Progenitor cell of endocrine pancreas (in vitro differentiated cells): ENCODE measurements at regions not wholly inside any gene's neighbourhood (a gene's known extent, or its start where the extent isn't known, plus 50 kb on each side); places are given as distances from the start of the nearest gene placed in this dataset.

ENCODE experiments used
- DNase-seq: peaks from one replicate; pipeline ENCODE4 v3.0.0; 2021; ENCODE audit warnings: low spot score; ENCODE audit not compliant: unreplicated experiment
- H3K27ac Mint-ChIP-seq: 2 replicates; pipeline ENCODE4 v1.8.0; 2021; ENCODE audit warnings: mild to moderate bottlenecking, moderate library complexity, mixed read lengths
- H3K27me3 Mint-ChIP-seq: 2 replicates; pipeline ENCODE4 v1.8.0; 2021; ENCODE audit warnings: mixed read lengths
- H3K36me3 Mint-ChIP-seq: 2 replicates; pipeline ENCODE4 v1.8.0; 2022; ENCODE audit warnings: mixed read lengths; ENCODE audit not compliant: insufficient read depth
- H3K4me1 Mint-ChIP-seq: 2 replicates; pipeline ENCODE4 v1.8.0; 2021; ENCODE audit warnings: low read depth, mixed read lengths
- H3K4me3 Mint-ChIP-seq: 2 replicates; pipeline ENCODE4 v1.8.0; 2021; ENCODE audit warnings: low read depth, mild to moderate bottlenecking, moderate library complexity, mixed read lengths
- H3K9me3 Mint-ChIP-seq: 2 replicates; pipeline ENCODE4 v1.8.0; 2021; ENCODE audit warnings: low read depth, mixed read lengths
- TF ChIP-seq, protein P1 (sequence below): fragments of 200-600 bp; sonication (generic); IDR thresholded peaks from one replicate; pipeline ENCODE4 v1.5.0; 2021; ENCODE audit warnings: antibody characterized with exemption, mild to moderate bottlenecking; ENCODE audit not compliant: unreplicated experiment

DNA sequence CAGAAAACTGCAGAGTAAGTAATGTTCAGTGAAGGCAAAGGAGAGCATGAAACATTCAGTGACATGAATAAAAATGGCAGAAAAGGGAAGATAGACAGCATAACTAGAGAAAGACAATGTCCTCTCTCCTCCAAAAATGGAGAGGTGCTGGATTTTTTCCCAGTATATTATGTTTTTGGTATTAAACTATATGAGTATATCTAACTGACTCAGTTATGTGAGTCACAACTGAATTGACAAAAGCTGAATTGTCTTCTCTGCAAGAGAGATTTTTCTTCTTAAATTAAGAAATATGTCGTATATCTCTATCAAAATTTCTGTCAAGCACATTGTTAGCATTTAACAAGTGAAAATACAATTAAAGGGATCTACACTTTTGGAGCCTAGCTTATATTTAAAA, 375.1 kb downstream of the CHSY3 start:
- Mint-ChIP-seq H3K4me1 (no peaks in the 10 kb centered on the region), H3K4me3 (no peak overlapping the region), H3K9me3 (peaks cover 2% of the 10 kb centered on the region), H3K27me3 (no peaks in the 10 kb centered on the region), H3K36me3 (no peaks in the 10 kb centered on the region), H3K27ac (no peak overlapping the region)
- no peak for DNase-seq
- TF ChIP-seq, protein P1, sequence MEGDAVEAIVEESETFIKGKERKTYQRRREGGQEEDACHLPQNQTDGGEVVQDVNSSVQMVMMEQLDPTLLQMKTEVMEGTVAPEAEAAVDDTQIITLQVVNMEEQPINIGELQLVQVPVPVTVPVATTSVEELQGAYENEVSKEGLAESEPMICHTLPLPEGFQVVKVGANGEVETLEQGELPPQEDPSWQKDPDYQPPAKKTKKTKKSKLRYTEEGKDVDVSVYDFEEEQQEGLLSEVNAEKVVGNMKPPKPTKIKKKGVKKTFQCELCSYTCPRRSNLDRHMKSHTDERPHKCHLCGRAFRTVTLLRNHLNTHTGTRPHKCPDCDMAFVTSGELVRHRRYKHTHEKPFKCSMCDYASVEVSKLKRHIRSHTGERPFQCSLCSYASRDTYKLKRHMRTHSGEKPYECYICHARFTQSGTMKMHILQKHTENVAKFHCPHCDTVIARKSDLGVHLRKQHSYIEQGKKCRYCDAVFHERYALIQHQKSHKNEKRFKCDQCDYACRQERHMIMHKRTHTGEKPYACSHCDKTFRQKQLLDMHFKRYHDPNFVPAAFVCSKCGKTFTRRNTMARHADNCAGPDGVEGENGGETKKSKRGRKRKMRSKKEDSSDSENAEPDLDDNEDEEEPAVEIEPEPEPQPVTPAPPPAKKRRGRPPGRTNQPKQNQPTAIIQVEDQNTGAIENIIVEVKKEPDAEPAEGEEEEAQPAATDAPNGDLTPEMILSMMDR = no peak

DNA sequence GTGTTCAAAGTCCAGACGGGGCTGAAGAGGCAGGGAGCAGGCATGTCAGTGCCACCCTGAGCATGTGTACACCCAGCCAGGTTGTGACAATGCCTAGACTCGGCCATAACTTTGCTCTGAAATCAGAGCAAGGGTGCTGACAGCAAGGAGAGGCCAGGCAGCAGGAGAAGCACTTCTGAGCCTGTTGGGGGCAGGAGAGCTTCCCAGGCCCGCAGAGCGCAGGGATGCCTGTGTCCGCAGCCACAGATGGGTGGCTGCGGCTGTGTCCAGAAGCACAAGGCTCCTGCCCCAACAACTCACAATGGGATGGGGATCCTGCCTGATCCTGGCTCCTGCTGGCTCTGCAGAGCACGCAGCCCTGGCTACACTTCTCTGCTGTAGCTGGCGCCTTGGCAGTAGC, 373.9 kb downstream of the CHSY3 start:
- no peak overlapping the region for H3K27ac Mint-ChIP-seq
- no peak for DNase-seq
- peaks cover 2% of the 10 kb centered on the region for H3K9me3 Mint-ChIP-seq
- no peak overlapping the region for H3K4me3 Mint-ChIP-seq
- H3K4me1 Mint-ChIP-seq = no peaks in the 10 kb centered on the region
- no peaks in the 10 kb centered on the region for H3K36me3 Mint-ChIP-seq
- TF ChIP-seq, protein P1 = no peak
- H3K27me3 Mint-ChIP-seq = no peaks in the 10 kb centered on the region

DNA sequence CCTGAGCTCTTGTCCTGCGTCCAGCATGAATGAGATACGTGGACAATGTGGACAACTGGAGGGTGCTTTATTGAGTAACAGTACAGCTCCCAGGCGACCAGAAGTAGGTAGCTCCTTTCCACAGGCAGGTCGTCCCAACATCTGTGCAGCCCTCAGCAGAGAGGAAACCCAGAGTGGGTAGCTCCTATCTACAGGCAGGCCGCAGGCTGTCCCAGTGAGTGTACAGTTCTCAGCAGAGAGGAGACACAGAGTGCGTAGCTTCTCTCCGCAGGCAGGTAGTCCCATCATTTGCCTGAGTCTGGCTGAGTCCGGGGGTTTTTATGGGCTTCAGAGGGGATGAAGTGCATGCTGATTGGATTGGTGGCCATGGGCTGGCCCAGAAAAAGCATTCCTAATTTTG, 373.3 kb downstream of the CHSY3 start:
- Mint-ChIP-seq H3K9me3 (peaks cover 2% of the 10 kb centered on the region), H3K4me3 (no peak overlapping the region), H3K36me3 (no peaks in the 10 kb centered on the region), H3K27ac (no peak overlapping the region), H3K4me1 (no peaks in the 10 kb centered on the region), H3K27me3 (no peaks in the 10 kb centered on the region)
- DNase-seq = no peak
- TF ChIP-seq, protein P1 = no peak

DNA sequence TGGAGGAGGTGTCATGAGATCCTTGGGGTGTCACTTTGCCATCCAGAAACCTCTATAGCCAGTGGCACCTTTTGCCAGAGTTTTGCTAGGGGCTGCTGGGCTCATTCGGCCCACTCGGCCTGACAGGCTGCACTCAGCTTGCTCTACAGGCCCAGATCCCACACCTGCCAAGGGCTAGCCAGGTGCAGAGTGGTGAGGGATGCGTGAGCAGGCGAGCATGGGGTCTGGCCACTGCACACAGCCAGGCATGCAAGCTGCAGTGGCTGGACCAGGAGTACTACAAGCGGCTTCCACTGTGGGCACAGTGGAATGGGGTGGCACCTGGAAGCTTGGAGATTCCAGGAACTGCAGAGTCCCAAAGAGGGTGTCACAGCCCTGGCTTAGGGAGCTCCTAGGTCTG, 372.7 kb downstream of the CHSY3 start:
- peaks cover 2% of the 10 kb centered on the region for H3K9me3 Mint-ChIP-seq
- H3K27ac Mint-ChIP-seq = no peak overlapping the region
- no peaks in the 10 kb centered on the region for H3K4me1 Mint-ChIP-seq
- H3K27me3 Mint-ChIP-seq = no peaks in the 10 kb centered on the region
- no peak for DNase-seq
- no peaks in the 10 kb centered on the region for H3K36me3 Mint-ChIP-seq
- TF ChIP-seq, protein P1 = no peak
- no peak overlapping the region for H3K4me3 Mint-ChIP-seq

DNA sequence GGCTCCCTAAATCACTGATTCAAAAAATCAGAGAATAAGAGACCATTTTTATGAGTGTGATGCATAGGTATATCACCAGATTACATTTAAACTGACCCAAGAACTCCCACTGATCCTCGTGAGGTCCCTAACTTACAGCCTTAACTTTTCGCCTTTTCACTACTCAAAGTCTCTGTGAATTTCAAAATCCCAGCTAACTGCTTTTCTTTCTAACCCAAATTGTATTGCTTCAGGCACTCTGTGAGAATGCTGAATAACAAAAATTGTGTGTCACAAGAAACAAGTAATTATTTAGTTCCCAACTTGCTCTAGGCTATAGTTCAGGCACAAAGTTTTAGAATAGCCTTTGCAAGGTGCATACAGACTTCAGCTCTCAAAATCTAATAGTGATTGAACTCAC, 368.6 kb downstream of the CHSY3 start:
- TF ChIP-seq, protein P1 = no peak
- DNase-seq = no peak
- Mint-ChIP-seq H3K4me1 (no peaks in the 10 kb centered on the region), H3K27me3 (no peaks in the 10 kb centered on the region), H3K27ac (no peak overlapping the region), H3K9me3 (peaks cover 2% of the 10 kb centered on the region), H3K4me3 (no peak overlapping the region), H3K36me3 (no peaks in the 10 kb centered on the region)
